ENCODE measurements at regions not wholly inside any gene's neighbourhood (a gene's known extent, or its start where the extent isn't known, plus 50 kb on each side); places are given as distances from the start of the nearest gene placed in this dataset.

DNA sequence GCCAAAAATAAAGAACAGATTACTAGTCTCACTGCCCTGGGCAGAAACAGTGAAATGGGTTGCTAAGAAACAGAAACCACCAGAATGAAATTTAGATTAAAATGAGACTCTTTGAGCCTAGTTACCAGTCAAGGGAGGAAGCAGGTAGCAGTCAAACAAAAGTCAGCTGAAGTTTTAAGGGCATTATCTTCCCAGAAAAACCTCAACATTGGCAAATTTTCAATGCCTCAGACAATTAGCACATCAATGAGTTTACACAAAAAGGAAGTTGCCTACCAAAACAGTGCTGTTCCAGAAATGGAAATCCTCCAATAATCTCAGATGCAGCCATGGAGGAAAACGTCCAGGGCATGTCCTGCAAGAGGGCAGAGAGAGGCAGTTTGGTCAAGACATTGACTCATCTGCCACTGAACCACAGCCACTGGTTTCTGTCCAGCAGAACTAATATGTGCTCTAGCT is 399.7 kb upstream of the ADGRB3 start:
- Histone ChIP-seq H3K79me1 (ENCODE audit: low read depth, low read length) (no peaks in the 10 kb centered on the region), H3K4ac (replicated peaks; ENCODE audit: insufficient read length, low read depth, low read length) (no peak overlapping the region), H4K8ac (ENCODE audit: extremely low read depth, insufficient read depth, low read length) (no peak overlapping the region), H2BK120ac (replicated peaks; ENCODE audit: low read depth, low read length) (no peak overlapping the region), H3K4me2 (ENCODE audit: insufficient read depth in 1 of 2, low read depth in 2 of 2, low read length in 2 of 2) (no peak overlapping the region), H3K36me3 (ENCODE audit: control insufficient read depth in 2 of 4, insufficient read depth in 4 of 4, low read length in 3 of 4) (no peaks in the 10 kb centered on the region), H2BK20ac (ENCODE audit: low read length) (no peak overlapping the region), H3K23ac (ENCODE audit: insufficient read length) (no peak overlapping the region), H3K79me2 (ENCODE audit: control insufficient read depth in 1 of 2, insufficient read depth in 2 of 2, low read length in 2 of 2) (no peaks in the 10 kb centered on the region), H2BK15ac (ENCODE audit: low read length) (no peak overlapping the region), H4K91ac (replicated peaks; ENCODE audit: insufficient read length, low read length) (no peak overlapping the region), H3K9ac (replicated peaks in 1 of 4; ENCODE audit: extremely low read depth in 1 of 4, low read depth in 3 of 4, low read length in 3 of 4) (no peak overlapping the region), H3K18ac (ENCODE audit: extremely low read depth, low read length) (no peak overlapping the region), H3K14ac (ENCODE audit: insufficient read length) (no peak overlapping the region), H2AK5ac (ENCODE audit: low read depth, low read length) (no peak overlapping the region), H3K23me2 (ENCODE audit: low read depth, low read length) (no peaks in the 10 kb centered on the region), H3K27me3 (replicated peaks in 1 of 4; ENCODE audit: control insufficient read depth in 3 of 4, extremely low read depth in 1 of 4, insufficient read depth in 3 of 4, low read length in 3 of 4) (no peaks in the 10 kb centered on the region), H3K27ac (ENCODE audit: low read depth, low read length) (no peak overlapping the region), H3K4me1 (replicated peaks in 1 of 4; ENCODE audit: control insufficient read depth in 3 of 4, insufficient read depth in 4 of 4, low read length in 3 of 4) (no peaks in the 10 kb centered on the region), H2BK5ac (ENCODE audit: low read depth, low read length) (no peak overlapping the region), H3K9me3 (ENCODE audit: insufficient read depth in 2 of 2, low read depth in 1 of 2, low read length in 1 of 2) (no peaks in the 10 kb centered on the region), H3K56ac (replicated peaks; ENCODE audit: insufficient read length, low read depth, low read length) (no peak overlapping the region), H4K20me1 (replicated peaks in 1 of 2; ENCODE audit: control insufficient read depth in 1 of 2, insufficient read depth in 2 of 2, low read length in 2 of 2) (no peaks in the 10 kb centered on the region), H2AFZ (ENCODE audit: low read length) (peak overlapping the region; percentile 95), H3K4me3 (ENCODE audit: extremely low read depth in 1 of 4, insufficient read depth in 2 of 4, low read depth in 3 of 4, low read length in 4 of 4) (no peak overlapping the region), H2BK12ac (ENCODE audit: low read depth, low read length) (no peak overlapping the region), H4K5ac (ENCODE audit: insufficient read length, low read depth, low read length) (no peak overlapping the region)
- FAIRE-seq (no peak), DNase-seq (ENCODE audit: low read depth in 1 of 2, low spot score in 2 of 2) (no peak)
- WGBS, 2 experiments (ENCODE audit: extremely low coverage in 1 of 2, insufficient coverage in 1 of 2, insufficient read length in 1 of 2, insufficient replicate concordance in 2 of 2, low coverage in 1 of 2, low lambda C conversion rate in 2 of 2, missing lambda C conversion rate in 1 of 2), result 73% methylated on average over 1 of the region's 1 CpG; no CpG with 5 or more reads in 1 of the 2 experiments
- TF ChIP-seq CBX8 (IDR thresholded peaks at IDR 0.05; ENCODE audit: borderline replicate concordance, low read depth, low read length) (no peak), CHD1 (IDR thresholded peaks at IDR 0.05; ENCODE audit: low read depth, low read length) (no peak), FOSL1 (IDR thresholded peaks at IDR 0.05; ENCODE audit: insufficient read depth, low read depth, low read length) (no peak), SIN3A (conservative IDR thresholded peaks at IDR 0.05 in 1 of 2, IDR thresholded peaks at IDR 0.05 in 1 of 2; ENCODE audit: low read depth in 1 of 2, low read length in 2 of 2) (no peak), SP2 (IDR thresholded peaks at IDR 0.05; ENCODE audit: low read length) (no peak), BACH1 (IDR thresholded peaks at IDR 0.05; ENCODE audit: low read length) (no peak)
- ChIA-PET CTCF (ENCODE audit: partially characterized antibody) (interaction anchor here (0.9 kb wide), 1 partner anchor 62 kb away, joined by 3 read pairs; no protein-coding TSS in a partner anchor), POLR2A (ENCODE audit: partially characterized antibody) (no interaction called here)

Data from H1 (cell line).